Central memory CD4-positive, alpha-beta T cell (primary cell): ENCODE measurements at regions not wholly inside any gene's neighbourhood (a gene's known extent, or its start where the extent isn't known, plus 50 kb on each side); places are given as distances from the start of the nearest gene placed in this dataset.

Experiments used
- DNase-seq: peaks from one replicate; pipeline ENCODE4 v3.0.0; 2022

- DNase-seq, result no peak
These were observed 268.2 kb downstream of the PTEN start for GRCh38 chr10:88131511-88132139.

- DNase-seq, result no peak
These were observed 273.3 kb downstream of the PTEN start for GRCh38 chr10:88136712-88137111.

- DNase-seq, result no peak
These were observed 275.0 kb downstream of the PTEN start for GRCh38 chr10:88138319-88138848.

GRCh38 chr10:88147000-88147798 lies 283.8 kb downstream of the PTEN start:
- DNase-seq, result no peak

- DNase-seq, result no peak
These were observed 286.5 kb downstream of the PTEN start for GRCh38 chr10:88149906-88150305.

GRCh38 chr10:88150339-88150738 lies 286.9 kb downstream of the PTEN start:
- DNase-seq, result no peak

GRCh38 chr10:88152728-88153133 lies 289.3 kb downstream of the PTEN start:
- DNase-seq, result peak; percentile 10

- no peak for DNase-seq
These were observed 291.3 kb downstream of the PTEN start for GRCh38 chr10:88154596-88155250.

- DNase-seq, result no peak
These were observed 292.9 kb downstream of the PTEN start for GRCh38 chr10:88156341-88156740.

- DNase-seq, result no peak
These were observed 294.6 kb downstream of the PTEN start for GRCh38 chr10:88157981-88158465.

- DNase-seq, result no peak
These were observed 295.2 kb downstream of the PTEN start for GRCh38 chr10:88158526-88159122.

GRCh38 chr10:88159127-88159829 lies 295.9 kb downstream of the PTEN start:
- DNase-seq, result no peak

GRCh38 chr10:88161070-88161469 lies 297.6 kb downstream of the PTEN start:
- DNase-seq, result no peak

GRCh38 chr10:88161756-88162155 lies 298.3 kb downstream of the PTEN start:
- DNase-seq, result no peak

GRCh38 chr10:88162852-88163251 lies 299.4 kb downstream of the PTEN start:
- no peak for DNase-seq

- DNase-seq, result no peak
These were observed 300.1 kb downstream of the PTEN start for GRCh38 chr10:88163572-88163971.

GRCh38 chr10:88164471-88164870 lies 301.0 kb downstream of the PTEN start:
- DNase-seq, result no peak

- DNase-seq, result no peak
These were observed 302.4 kb downstream of the PTEN start for GRCh38 chr10:88165849-88166271.

GRCh38 chr10:88168171-88169036 lies 305.0 kb downstream of the PTEN start:
- DNase-seq, result no peak

GRCh38 chr10:88169037-88169319 lies 305.6 kb downstream of the PTEN start:
- DNase-seq, result no peak

- no peak for DNase-seq
These were observed 307.2 kb downstream of the PTEN start for GRCh38 chr10:88170628-88171027.

- DNase-seq, result peak; percentile 31
These were observed 308.7 kb downstream of the PTEN start for GRCh38 chr10:88172159-88172558.
